ENCODE measurements at regions not wholly inside any gene's neighbourhood (a gene's known extent, or its start where the extent isn't known, plus 50 kb on each side); places are given as distances from the start of the nearest gene placed in this dataset.

GRCh38 chr19:46967578-46968032 is 52.0 kb upstream of the NPAS1 start:
- Histone ChIP-seq H3K4me1 (ENCODE audit: low read depth) (peaks cover 14% of the 10 kb centered on the region), H3K36me3 (ENCODE audit: low read depth) (no peaks in the 10 kb centered on the region), H3K4me3 (no peak overlapping the region), H3K9me3 (no peaks in the 10 kb centered on the region)
- peak; percentile 73 to 75 (median 74) for DNase-seq
- intact Hi-C loops (cut with DNase I, micrococcal nuclease): no loop called here
- TF ChIP-seq CTCF (IDR thresholded peaks at IDR 0.05): no peak
- ATAC-seq: peak; percentile 98

Data from mucosa of descending colon (tissue), 3 donors.